ENCODE measurements at regions not wholly inside any gene's neighbourhood (a gene's known extent, or its start where the extent isn't known, plus 50 kb on each side); places are given as distances from the start of the nearest gene placed in this dataset.

- Histone ChIP-seq H3K36me3 (ENCODE audit: control insufficient read depth in 1 of 2, insufficient read depth in 2 of 2, low read length in 2 of 2) (no peaks in the 10 kb centered on the region), H3K27me3 (ENCODE audit: control insufficient read depth in 1 of 2, insufficient read depth in 2 of 2, low read length in 2 of 2) (no peaks in the 10 kb centered on the region), H3K4me1 (ENCODE audit: control insufficient read depth in 1 of 2, insufficient read depth in 2 of 2, low read length in 2 of 2) (no peaks in the 10 kb centered on the region), H3K4me3 (ENCODE audit: low read depth in 1 of 2, low read length in 2 of 2) (no peak overlapping the region), H3K9me3 (ENCODE audit: control insufficient read depth in 1 of 2, low read length in 2 of 2) (no peaks in the 10 kb centered on the region), H3K27ac (ENCODE audit: low read depth, low read length) (no peak overlapping the region), H3K9ac (ENCODE audit: low read depth in 1 of 2, low read length in 2 of 2) (no peak overlapping the region)
Measured at GRCh38 chr2:192315543-192315942, 120.8 kb upstream of the TMEFF2 start.

GRCh38 chr2:192314800-192315481, 120.2 kb upstream of the TMEFF2 start:
- Histone ChIP-seq H3K27ac (ENCODE audit: low read depth, low read length) (no peak overlapping the region), H3K4me3 (ENCODE audit: low read depth in 1 of 2, low read length in 2 of 2) (no peak overlapping the region), H3K36me3 (ENCODE audit: control insufficient read depth in 1 of 2, insufficient read depth in 2 of 2, low read length in 2 of 2) (no peaks in the 10 kb centered on the region), H3K27me3 (ENCODE audit: control insufficient read depth in 1 of 2, insufficient read depth in 2 of 2, low read length in 2 of 2) (no peaks in the 10 kb centered on the region), H3K9ac (ENCODE audit: low read depth in 1 of 2, low read length in 2 of 2) (no peak overlapping the region), H3K9me3 (ENCODE audit: control insufficient read depth in 1 of 2, low read length in 2 of 2) (no peaks in the 10 kb centered on the region), H3K4me1 (ENCODE audit: control insufficient read depth in 1 of 2, insufficient read depth in 2 of 2, low read length in 2 of 2) (no peaks in the 10 kb centered on the region)

- Histone ChIP-seq H3K36me3 (ENCODE audit: control insufficient read depth in 1 of 2, insufficient read depth in 2 of 2, low read length in 2 of 2) (no peaks in the 10 kb centered on the region), H3K4me1 (ENCODE audit: control insufficient read depth in 1 of 2, insufficient read depth in 2 of 2, low read length in 2 of 2) (no peaks in the 10 kb centered on the region), H3K9ac (ENCODE audit: low read depth in 1 of 2, low read length in 2 of 2) (no peak overlapping the region), H3K27ac (ENCODE audit: low read depth, low read length) (no peak overlapping the region), H3K4me3 (ENCODE audit: low read depth in 1 of 2, low read length in 2 of 2) (no peak overlapping the region), H3K27me3 (ENCODE audit: control insufficient read depth in 1 of 2, insufficient read depth in 2 of 2, low read length in 2 of 2) (no peaks in the 10 kb centered on the region), H3K9me3 (ENCODE audit: control insufficient read depth in 1 of 2, low read length in 2 of 2) (no peaks in the 10 kb centered on the region)
Measured at GRCh38 chr2:192313773-192314172, 119.0 kb upstream of the TMEFF2 start.

- Histone ChIP-seq H3K36me3 (ENCODE audit: control insufficient read depth in 1 of 2, insufficient read depth in 2 of 2, low read length in 2 of 2) (no peaks in the 10 kb centered on the region), H3K27me3 (ENCODE audit: control insufficient read depth in 1 of 2, insufficient read depth in 2 of 2, low read length in 2 of 2) (no peaks in the 10 kb centered on the region), H3K4me3 (ENCODE audit: low read depth in 1 of 2, low read length in 2 of 2) (no peak overlapping the region), H3K4me1 (ENCODE audit: control insufficient read depth in 1 of 2, insufficient read depth in 2 of 2, low read length in 2 of 2) (no peaks in the 10 kb centered on the region), H3K9ac (ENCODE audit: low read depth in 1 of 2, low read length in 2 of 2) (no peak overlapping the region), H3K9me3 (ENCODE audit: control insufficient read depth in 1 of 2, low read length in 2 of 2) (no peaks in the 10 kb centered on the region), H3K27ac (ENCODE audit: low read depth, low read length) (no peak overlapping the region)
Measured at GRCh38 chr2:192311701-192312460, 117.1 kb upstream of the TMEFF2 start.

GRCh38 chr2:192307530-192307929, 112.8 kb upstream of the TMEFF2 start:
- no peaks in the 10 kb centered on the region for H3K36me3 ChIP-seq (ENCODE audit: control insufficient read depth in 1 of 2, insufficient read depth in 2 of 2, low read length in 2 of 2)
- H3K9ac ChIP-seq (ENCODE audit: low read depth in 1 of 2, low read length in 2 of 2): no peak overlapping the region
- no peaks in the 10 kb centered on the region for H3K27me3 ChIP-seq (ENCODE audit: control insufficient read depth in 1 of 2, insufficient read depth in 2 of 2, low read length in 2 of 2)
- H3K9me3 ChIP-seq (ENCODE audit: control insufficient read depth in 1 of 2, low read length in 2 of 2): no peaks in the 10 kb centered on the region
- H3K27ac ChIP-seq (ENCODE audit: low read depth, low read length): no peak overlapping the region
- H3K4me3 ChIP-seq (ENCODE audit: low read depth in 1 of 2, low read length in 2 of 2): no peak overlapping the region
- no peaks in the 10 kb centered on the region for H3K4me1 ChIP-seq (ENCODE audit: control insufficient read depth in 1 of 2, insufficient read depth in 2 of 2, low read length in 2 of 2)

GRCh38 chr2:192298664-192299063, 103.9 kb upstream of the TMEFF2 start:
- H3K9ac ChIP-seq (ENCODE audit: low read depth in 1 of 2, low read length in 2 of 2): no peak overlapping the region
- no peak overlapping the region for H3K27ac ChIP-seq (ENCODE audit: low read depth, low read length)
- H3K9me3 ChIP-seq (ENCODE audit: control insufficient read depth in 1 of 2, low read length in 2 of 2): no peaks in the 10 kb centered on the region
- H3K4me1 ChIP-seq (ENCODE audit: control insufficient read depth in 1 of 2, insufficient read depth in 2 of 2, low read length in 2 of 2): no peaks in the 10 kb centered on the region
- H3K36me3 ChIP-seq (ENCODE audit: control insufficient read depth in 1 of 2, insufficient read depth in 2 of 2, low read length in 2 of 2): no peaks in the 10 kb centered on the region
- no peaks in the 10 kb centered on the region for H3K27me3 ChIP-seq (ENCODE audit: control insufficient read depth in 1 of 2, insufficient read depth in 2 of 2, low read length in 2 of 2)
- H3K4me3 ChIP-seq (ENCODE audit: low read depth in 1 of 2, low read length in 2 of 2): no peak overlapping the region

GRCh38 chr2:192292478-192292877, 97.7 kb upstream of the TMEFF2 start:
- no peaks in the 10 kb centered on the region for H3K9me3 ChIP-seq (ENCODE audit: control insufficient read depth in 1 of 2, low read length in 2 of 2)

GRCh38 chr2:192288295-192288694, 93.6 kb upstream of the TMEFF2 start:
- Histone ChIP-seq H3K27ac (ENCODE audit: low read depth, low read length) (no peak overlapping the region), H3K4me1 (ENCODE audit: control insufficient read depth in 1 of 2, insufficient read depth in 2 of 2, low read length in 2 of 2) (peaks cover 6 to 10% of the 10 kb centered on the region in 2 donors), H3K36me3 (ENCODE audit: control insufficient read depth in 1 of 2, insufficient read depth in 2 of 2, low read length in 2 of 2) (no peaks in the 10 kb centered on the region), H3K4me3 (ENCODE audit: low read depth in 1 of 2, low read length in 2 of 2) (no peak overlapping the region), H3K27me3 (ENCODE audit: control insufficient read depth in 1 of 2, insufficient read depth in 2 of 2, low read length in 2 of 2) (no peaks in the 10 kb centered on the region), H3K9me3 (ENCODE audit: control insufficient read depth in 1 of 2, low read length in 2 of 2) (no peaks in the 10 kb centered on the region), H3K9ac (ENCODE audit: low read depth in 1 of 2, low read length in 2 of 2) (no peak overlapping the region)

More at GRCh38 chr2:192292478-192292877, 97.7 kb upstream of the TMEFF2 start:
- H3K4me3 ChIP-seq (ENCODE audit: low read depth in 1 of 2, low read length in 2 of 2): no peak overlapping the region
- H3K27me3 ChIP-seq (ENCODE audit: control insufficient read depth in 1 of 2, insufficient read depth in 2 of 2, low read length in 2 of 2): no peaks in the 10 kb centered on the region
- no peak overlapping the region for H3K9ac ChIP-seq (ENCODE audit: low read depth in 1 of 2, low read length in 2 of 2)
- H3K27ac ChIP-seq (ENCODE audit: low read depth, low read length): no peak overlapping the region
- H3K36me3 ChIP-seq (ENCODE audit: control insufficient read depth in 1 of 2, insufficient read depth in 2 of 2, low read length in 2 of 2): no peaks in the 10 kb centered on the region
- peaks cover 6 to 10% of the 10 kb centered on the region in 2 donors for H3K4me1 ChIP-seq (ENCODE audit: control insufficient read depth in 1 of 2, insufficient read depth in 2 of 2, low read length in 2 of 2)

GRCh38 chr2:192286093-192286701, 91.5 kb upstream of the TMEFF2 start:
- no peak overlapping the region for H3K27ac ChIP-seq (ENCODE audit: low read depth, low read length)
- no peaks in the 10 kb centered on the region for H3K27me3 ChIP-seq (ENCODE audit: control insufficient read depth in 1 of 2, insufficient read depth in 2 of 2, low read length in 2 of 2)
- H3K9ac ChIP-seq (ENCODE audit: low read depth in 1 of 2, low read length in 2 of 2): no peak overlapping the region
- no peaks in the 10 kb centered on the region for H3K9me3 ChIP-seq (ENCODE audit: control insufficient read depth in 1 of 2, low read length in 2 of 2)
- H3K4me1 ChIP-seq (ENCODE audit: control insufficient read depth in 1 of 2, insufficient read depth in 2 of 2, low read length in 2 of 2): peaks cover 6 to 10% of the 10 kb centered on the region in 2 donors
- no peak overlapping the region for H3K4me3 ChIP-seq (ENCODE audit: low read depth in 1 of 2, low read length in 2 of 2)
- no peaks in the 10 kb centered on the region for H3K36me3 ChIP-seq (ENCODE audit: control insufficient read depth in 1 of 2, insufficient read depth in 2 of 2, low read length in 2 of 2)

- Histone ChIP-seq H3K9ac (ENCODE audit: low read depth in 1 of 2, low read length in 2 of 2) (no peak overlapping the region), H3K27ac (ENCODE audit: low read depth, low read length) (no peak overlapping the region), H3K4me3 (ENCODE audit: low read depth in 1 of 2, low read length in 2 of 2) (no peak overlapping the region), H3K36me3 (ENCODE audit: control insufficient read depth in 1 of 2, insufficient read depth in 2 of 2, low read length in 2 of 2) (no peaks in the 10 kb centered on the region), H3K9me3 (ENCODE audit: control insufficient read depth in 1 of 2, low read length in 2 of 2) (no peaks in the 10 kb centered on the region), H3K4me1 (ENCODE audit: control insufficient read depth in 1 of 2, insufficient read depth in 2 of 2, low read length in 2 of 2) (peaks cover 6 to 8% of the 10 kb centered on the region in 2 donors), H3K27me3 (ENCODE audit: control insufficient read depth in 1 of 2, insufficient read depth in 2 of 2, low read length in 2 of 2) (no peaks in the 10 kb centered on the region)
Measured at GRCh38 chr2:192283450-192283849, 88.7 kb upstream of the TMEFF2 start.

Data from duodenal mucosa (tissue), 2 donors.